ENCODE measurements at regions not wholly inside any gene's neighbourhood (a gene's known extent, or its start where the extent isn't known, plus 50 kb on each side); places are given as distances from the start of the nearest gene placed in this dataset.

DNA sequence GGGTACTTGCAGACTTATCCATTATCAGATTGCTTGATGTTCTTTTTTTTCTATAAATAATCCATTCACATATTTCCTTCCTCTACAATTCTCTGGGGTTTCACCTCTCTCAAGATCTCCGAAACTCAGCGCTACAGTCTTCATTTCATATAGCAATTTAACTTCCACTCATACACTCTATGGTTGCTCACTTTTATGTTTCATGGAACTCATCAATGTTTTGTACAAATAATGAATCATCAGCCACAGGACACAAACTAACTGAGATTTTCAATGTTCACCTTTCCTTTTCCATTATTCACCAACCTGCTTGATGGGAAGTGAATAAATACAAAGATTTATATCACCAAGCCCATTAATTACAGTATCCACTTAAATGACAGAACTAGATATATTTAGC is 534.7 kb downstream of the LRFN5 start:
- H3K4me3 ChIP-seq (ENCODE audit: insufficient read depth, low read depth, low read length): no peak overlapping the region
- no peaks in the 10 kb centered on the region for H4K20me1 ChIP-seq (ENCODE audit: insufficient read depth, low read length)
- TF ChIP-seq POLR2A (IDR thresholded peaks at IDR 0.05; ENCODE audit: low read depth, low read length) (no peak), CTCF (conservative IDR thresholded peaks at IDR 0.05; ENCODE audit: low read depth, low read length) (no peak), RFX5 (IDR thresholded peaks at IDR 0.05; ENCODE audit: low read depth, low read length) (no peak), BHLHE40 (IDR thresholded peaks at IDR 0.05; ENCODE audit: low read depth, low read length) (no peak), NFE2L2 (IDR thresholded peaks at IDR 0.05; ENCODE audit: low read depth, low read length) (no peak), FOS (IDR thresholded peaks at IDR 0.05; ENCODE audit: low read depth, low read length) (no peak), MAFK (IDR thresholded peaks at IDR 0.05; ENCODE audit: low read depth, low read length) (no peak), MAZ (IDR thresholded peaks at IDR 0.05; ENCODE audit: borderline replicate concordance, low read depth, low read length) (no peak), USF2 (IDR thresholded peaks at IDR 0.05; ENCODE audit: low read depth, low read length) (no peak), SMC3 (IDR thresholded peaks at IDR 0.05; ENCODE audit: low read depth, low read length) (no peak), CHD1 (IDR thresholded peaks at IDR 0.05; ENCODE audit: low read depth, low read length) (no peak), RCOR1 (IDR thresholded peaks at IDR 0.05; ENCODE audit: insufficient replicate concordance, low read length) (no peak), MXI1 (IDR thresholded peaks at IDR 0.05; ENCODE audit: borderline replicate concordance, low read depth, low read length) (no peak), CEBPB (IDR thresholded peaks at IDR 0.05; ENCODE audit: low read depth, low read length) (no peak)
- no peaks in the 10 kb centered on the region for H3K9me3 ChIP-seq (ENCODE audit: control insufficient read depth, insufficient read depth, low read length)
- no peak overlapping the region for H3K23ac ChIP-seq (ENCODE audit: low read depth, low read length)
- H3K56ac ChIP-seq (ENCODE audit: extremely low read depth, insufficient read depth, low read length): no peak overlapping the region
- 100% methylated on average over 1 of the region's 2 CpGs; no CpG with 5 or more reads in 1 of the 2 experiments for WGBS, 2 experiments (ENCODE audit: extremely low coverage in 2 of 2, insufficient read length in 1 of 2)
- no TSS peak for BruUV-seq (replicated peaks)
- no peak overlapping the region for H3K14ac ChIP-seq (replicated peaks; ENCODE audit: low read depth, low read length)
- H2AFZ ChIP-seq (replicated peaks; ENCODE audit: low read length, poor library complexity): no peak overlapping the region
- CTCF ChIA-PET: no interaction called here
- no peak overlapping the region for H2BK15ac ChIP-seq (ENCODE audit: low read depth, low read length)
- dilution Hi-C loops (cut with HindIII; ENCODE audit: low sequenced_read_pairs, unreplicated experiment) (no loop called here), intact Hi-C loops (cut with micrococcal nuclease) (no loop called here), in situ Hi-C loops (cut with MboI; ENCODE audit: low sequenced_read_pairs) (no loop called here)
- H3K4me1 ChIP-seq (ENCODE audit: control insufficient read depth, insufficient read depth, low read length): no peaks in the 10 kb centered on the region; the same call in none of the 2 replicates
- H4K8ac ChIP-seq (ENCODE audit: low read depth in 2 of 2, low read length in 2 of 2): no peak overlapping the region
- H3K4me2 ChIP-seq (ENCODE audit: low read depth, low read length): peak overlapping the region; percentile 28; the same call in 1 of the 2 replicates
- H3K27ac ChIP-seq (ENCODE audit: insufficient read depth, low read length): no peak overlapping the region
- no peaks in the 10 kb centered on the region for H3K27me3 ChIP-seq (ENCODE audit: control insufficient read depth, insufficient read depth, low read length)
- H4K91ac ChIP-seq (ENCODE audit: insufficient read depth, low read depth, low read length): no peak overlapping the region
- no peaks in the 10 kb centered on the region for H3K36me3 ChIP-seq (ENCODE audit: control insufficient read depth, insufficient read depth, low read length)
- H3K18ac ChIP-seq (ENCODE audit: low read depth, low read length): peak overlapping the region; percentile 43; the same call in 1 of the 2 replicates
- no peaks in the 10 kb centered on the region; the same call in 1 of the 2 replicates for H3K9me1 ChIP-seq (ENCODE audit: insufficient read depth, low read length)
- no peak overlapping the region for H2AK5ac ChIP-seq (ENCODE audit: low read depth, low read length)
- H2BK5ac ChIP-seq (ENCODE audit: low read depth, low read length, poor library complexity, severe bottlenecking): peak overlapping the region; percentile 92
- ATAC-seq (ENCODE audit: low read depth): no peak
- H2BK20ac ChIP-seq (ENCODE audit: low read depth, low read length): no peak overlapping the region
- H2AK9ac ChIP-seq (replicated peaks; ENCODE audit: low read depth, low read length, poor library complexity): no peak overlapping the region
- POLR2A ChIA-PET (ENCODE audit: unreplicated experiment): no interaction called here
- no peak overlapping the region for H2BK120ac ChIP-seq (ENCODE audit: low read depth, low read length)
- no peaks in the 10 kb centered on the region for H3K79me1 ChIP-seq (ENCODE audit: low read depth in 1 of 2, low read length in 2 of 2)
- H3K4ac ChIP-seq (ENCODE audit: low read depth, low read length): no peak overlapping the region
- H4K5ac ChIP-seq (ENCODE audit: low read depth, low read length): no peak overlapping the region
- DNase-seq: no peak
- no peak overlapping the region for H3K9ac ChIP-seq (ENCODE audit: low read depth, low read length)
